IPS DF 19.7 (cell line): ENCODE measurements at regions not wholly inside any gene's neighbourhood (a gene's known extent, or its start where the extent isn't known, plus 50 kb on each side); places are given as distances from the start of the nearest gene placed in this dataset.

Experiments
- DNase-seq: peaks from one replicate; pipeline ENCODE4 v3.0.0-alpha.2; 2013; ENCODE audit warnings: low read depth, low spot score

DNA sequence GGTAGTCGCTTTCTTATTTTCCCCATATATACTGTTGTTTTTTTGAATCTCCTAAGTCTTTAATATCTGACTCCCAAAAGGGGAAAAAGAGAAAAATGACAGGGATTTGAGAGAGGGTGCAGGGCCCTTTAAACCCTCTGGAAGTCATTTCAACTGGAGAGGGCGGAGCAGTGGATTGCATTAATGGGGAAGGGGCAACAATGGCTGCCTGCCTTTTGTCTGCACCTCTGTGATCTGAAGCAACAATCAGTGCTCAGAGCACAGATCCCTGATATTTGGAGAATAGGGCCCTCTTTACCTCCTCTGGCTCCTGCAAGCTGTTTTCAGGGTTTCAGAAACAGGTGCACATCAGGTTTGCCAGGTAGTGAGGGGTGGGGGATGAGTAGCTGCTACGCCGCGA lies 1458.3 kb upstream of the TENM3 start:
- no peak for DNase-seq

DNA sequence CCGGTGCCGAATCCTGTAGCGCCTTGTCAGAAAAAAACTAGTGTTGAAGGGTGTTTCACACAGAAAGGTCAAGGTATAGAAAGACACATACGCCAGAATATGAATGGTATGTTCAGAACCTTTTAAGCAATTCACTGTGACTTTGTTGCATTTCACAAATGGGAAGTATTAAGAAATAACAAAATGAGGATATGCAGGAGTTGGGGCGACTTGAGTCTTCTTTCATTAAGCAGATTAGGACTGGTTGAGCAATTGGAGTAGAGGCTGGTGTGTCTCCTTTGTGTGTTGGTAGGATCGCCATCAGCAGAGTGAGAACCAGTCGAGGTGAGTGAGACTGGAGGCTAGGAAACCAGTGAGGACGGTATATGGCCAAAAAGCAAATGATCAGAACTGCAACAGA lies 1454.5 kb upstream of the TENM3 start:
- no peak for DNase-seq

DNA sequence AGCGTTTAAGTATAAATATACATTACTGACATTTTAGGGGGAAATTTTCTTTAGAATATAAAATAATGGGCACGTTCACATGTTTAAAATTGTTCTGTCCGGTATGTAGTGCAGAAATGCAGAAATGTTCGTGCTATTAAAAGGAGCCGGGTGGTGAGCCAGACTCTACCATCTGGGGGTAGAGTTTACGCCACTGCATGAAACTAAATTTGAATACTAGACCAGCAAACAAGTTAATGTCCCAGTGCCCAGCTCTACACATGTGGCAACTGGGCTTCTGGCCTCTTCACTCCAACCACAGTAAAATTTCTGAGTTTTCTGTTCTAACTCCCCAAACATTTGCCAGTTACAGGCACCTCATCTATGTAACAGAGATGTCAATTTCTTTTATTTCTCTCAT lies 1453.3 kb upstream of the TENM3 start:
- DNase-seq, result no peak

DNA sequence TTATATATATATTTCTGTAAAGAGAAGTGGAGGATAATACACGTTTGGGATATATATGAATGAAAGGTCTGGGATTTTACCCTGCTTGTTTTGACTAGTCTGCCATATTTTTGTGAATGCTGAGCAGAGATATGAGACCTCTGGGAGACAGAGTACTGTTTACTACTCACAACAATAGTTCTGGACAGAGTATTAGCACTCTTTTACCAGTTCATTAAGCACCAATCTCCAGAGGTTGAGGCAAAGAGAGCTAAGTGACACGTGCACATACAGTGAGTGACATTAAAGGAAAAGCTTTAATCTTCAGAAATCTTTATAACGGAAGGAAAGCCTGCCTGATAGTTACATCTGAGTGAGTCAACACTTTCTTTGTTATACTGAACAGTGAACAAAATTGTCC lies 1452.7 kb upstream of the TENM3 start:
- DNase-seq, result no peak

DNA sequence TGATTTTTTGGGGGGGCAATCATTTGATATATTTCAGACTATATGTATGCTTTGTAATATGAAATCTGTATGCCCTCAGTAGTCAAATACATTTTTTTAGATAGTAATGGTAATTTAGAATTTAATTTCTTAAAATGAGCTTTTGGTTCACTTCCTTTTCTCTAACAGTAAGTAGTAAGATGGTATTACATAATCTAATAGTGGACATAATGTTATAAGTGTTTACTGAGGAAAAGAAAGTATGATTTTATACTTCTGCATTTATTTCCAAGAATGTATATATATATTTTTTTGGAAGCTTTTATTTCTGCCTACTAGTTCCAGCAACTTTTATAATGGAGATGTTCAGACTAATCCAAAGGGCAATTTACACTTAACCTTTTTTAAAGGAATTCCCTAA lies 1450.7 kb upstream of the TENM3 start:
- DNase-seq, result no peak

DNA sequence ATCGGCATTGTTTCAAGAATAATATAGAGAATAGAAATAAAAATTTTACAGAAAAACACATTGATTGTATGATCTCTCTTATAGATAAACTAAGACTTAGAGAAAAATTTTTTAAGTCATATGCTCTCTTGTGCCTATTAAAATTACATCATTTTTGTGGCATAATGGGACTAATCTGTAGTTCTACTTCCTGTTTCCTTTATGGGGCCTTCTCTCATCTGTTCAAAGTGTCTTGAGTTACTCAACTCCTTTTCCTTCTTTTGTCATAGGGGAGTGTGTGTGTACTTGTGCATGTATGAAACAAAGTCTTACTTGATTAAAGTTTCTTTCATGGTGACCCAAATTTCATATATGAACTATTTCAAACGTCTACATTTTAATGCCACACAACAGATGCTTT lies 1448.9 kb upstream of the TENM3 start:
- DNase-seq, result no peak

DNA sequence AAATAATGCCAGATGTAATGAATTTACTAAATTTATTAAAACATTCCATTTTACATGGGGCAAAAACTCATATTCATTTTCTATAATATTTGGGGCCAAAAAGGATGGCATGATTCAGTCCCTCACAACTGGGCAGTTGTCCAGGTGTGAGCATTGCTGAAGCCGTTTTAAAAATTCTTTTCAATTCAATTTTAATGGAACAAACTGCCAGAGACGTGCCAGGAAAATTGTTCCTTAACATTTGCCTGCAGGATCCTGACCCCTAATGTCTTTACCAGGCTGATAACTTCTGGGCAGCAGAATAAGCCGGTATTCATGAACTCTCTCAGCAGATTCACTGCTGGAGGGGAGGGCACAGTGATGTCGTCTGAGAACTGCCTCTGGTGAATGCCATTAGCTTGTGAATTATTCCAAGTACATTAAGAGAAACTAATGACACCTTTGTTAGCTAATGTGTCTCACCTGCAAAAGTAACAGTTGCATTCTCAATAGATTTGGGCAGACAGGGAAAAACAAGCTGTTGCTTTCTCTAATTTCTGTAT lies 1445.1 kb upstream of the TENM3 start:
- no peak for DNase-seq

DNA sequence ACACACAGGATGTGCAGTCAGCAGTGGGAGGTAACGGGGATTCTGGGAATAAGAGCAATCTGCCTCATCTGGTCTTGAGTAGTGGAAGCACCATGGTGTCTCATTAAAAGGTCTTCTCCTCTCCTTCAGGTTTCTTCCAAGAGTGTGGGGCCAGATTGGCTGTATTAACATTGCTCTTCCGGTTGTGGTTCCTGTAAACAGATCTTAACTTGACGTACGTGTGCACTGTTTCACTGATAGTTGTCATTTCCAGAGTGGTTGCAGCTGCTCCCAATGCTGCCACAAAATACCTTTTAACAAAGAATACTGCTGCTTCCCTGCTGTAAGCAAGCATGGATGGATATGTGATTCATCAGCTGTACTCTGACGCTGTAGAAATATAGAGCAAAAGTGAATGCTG lies 1443.4 kb upstream of the TENM3 start:
- DNase-seq, result no peak

DNA sequence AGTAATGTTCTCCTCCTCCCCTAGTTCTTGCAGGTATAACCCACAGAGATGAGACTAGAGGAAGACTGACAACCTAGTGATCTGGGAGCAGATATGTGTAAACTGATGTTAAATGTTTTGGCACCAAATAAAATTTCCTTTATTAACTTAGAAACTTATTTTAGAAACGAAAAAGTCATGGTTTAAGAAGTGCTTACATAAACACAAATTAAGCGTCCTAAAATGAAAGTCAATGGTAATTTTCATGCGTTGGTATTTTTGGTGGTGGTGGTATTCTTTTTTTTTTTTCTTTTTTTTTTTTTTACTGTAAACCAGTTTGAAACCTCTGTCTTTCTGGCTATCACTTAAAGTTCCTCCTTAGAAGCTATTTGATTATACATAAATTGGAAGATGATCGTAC lies 1438.1 kb upstream of the TENM3 start:
- no peak for DNase-seq

DNA sequence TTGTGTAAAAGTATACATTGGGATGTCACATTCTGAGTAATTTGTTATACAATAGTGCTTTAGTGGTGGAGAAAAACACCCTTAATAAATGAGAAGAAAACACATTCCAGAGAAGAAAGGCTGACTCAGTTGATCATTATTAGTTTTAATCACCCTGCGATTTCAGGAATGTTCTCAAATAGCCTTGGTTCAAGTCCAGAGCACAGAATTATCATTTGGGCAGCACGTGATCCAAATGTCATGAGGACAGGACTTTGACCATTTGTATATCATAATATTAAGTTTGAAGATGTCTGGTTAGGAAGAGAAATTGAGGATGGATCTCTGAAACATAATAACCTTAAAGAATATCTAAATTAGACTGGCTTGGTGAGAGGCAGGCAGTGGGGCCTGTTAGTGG lies 1434.3 kb upstream of the TENM3 start:
- no peak for DNase-seq

DNA sequence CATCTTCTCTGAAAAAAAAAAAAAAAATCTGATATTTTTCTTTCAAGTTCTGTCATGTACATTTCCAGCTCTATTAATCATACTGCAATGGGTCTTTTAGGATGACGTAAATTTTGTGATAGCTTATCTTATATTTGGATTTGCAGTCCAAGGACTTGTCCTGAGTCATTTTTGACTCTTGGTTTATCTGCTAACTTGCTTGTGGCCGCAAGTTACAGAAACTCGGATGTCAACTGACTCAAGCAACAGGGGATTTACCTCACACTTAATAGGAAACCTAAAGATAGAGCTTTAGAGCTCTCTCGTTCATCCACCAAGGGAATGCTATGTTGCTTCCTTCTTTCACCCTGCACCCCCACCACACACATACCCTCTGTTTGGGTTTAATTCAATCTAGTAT lies 1433.8 kb upstream of the TENM3 start:
- DNase-seq, result no peak

DNA sequence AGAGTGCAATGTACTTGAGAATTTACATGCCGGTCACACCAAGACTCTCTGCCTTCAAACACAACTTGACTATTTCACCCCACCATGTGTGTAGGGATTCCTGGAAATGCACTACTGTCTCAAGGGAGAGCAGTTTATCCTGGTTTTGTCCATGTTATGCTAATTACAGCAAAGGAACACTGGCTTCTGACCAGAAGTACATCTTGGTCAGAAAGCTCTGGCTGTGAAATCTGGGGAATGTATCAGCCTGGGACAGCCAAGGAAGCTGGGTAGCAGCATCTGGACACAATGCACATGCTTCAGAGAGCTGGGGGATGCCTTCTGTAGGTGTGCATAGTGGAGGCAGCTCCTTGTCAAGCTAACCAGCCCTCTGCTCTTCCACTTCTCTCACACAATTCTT lies 1432.6 kb upstream of the TENM3 start:
- no peak for DNase-seq

DNA sequence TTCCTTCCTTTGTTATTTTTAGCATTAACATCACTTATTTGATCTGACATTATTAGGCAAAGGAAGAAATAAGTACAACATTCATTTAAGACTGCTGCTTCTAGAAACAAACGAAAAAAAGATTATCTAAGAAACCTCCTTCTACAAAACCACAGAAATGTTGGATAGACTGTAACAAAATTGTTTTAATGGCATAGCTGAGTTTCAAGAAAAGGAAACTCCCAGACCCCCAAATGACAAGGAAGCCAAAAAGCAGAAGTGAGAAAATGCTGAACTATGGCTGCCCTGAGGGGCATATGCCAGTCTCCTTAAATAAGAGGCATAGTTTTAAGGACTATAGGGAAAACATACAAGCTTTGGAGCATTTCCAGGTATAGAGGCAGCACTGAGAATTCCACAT lies 1431.6 kb upstream of the TENM3 start:
- no peak for DNase-seq

DNA sequence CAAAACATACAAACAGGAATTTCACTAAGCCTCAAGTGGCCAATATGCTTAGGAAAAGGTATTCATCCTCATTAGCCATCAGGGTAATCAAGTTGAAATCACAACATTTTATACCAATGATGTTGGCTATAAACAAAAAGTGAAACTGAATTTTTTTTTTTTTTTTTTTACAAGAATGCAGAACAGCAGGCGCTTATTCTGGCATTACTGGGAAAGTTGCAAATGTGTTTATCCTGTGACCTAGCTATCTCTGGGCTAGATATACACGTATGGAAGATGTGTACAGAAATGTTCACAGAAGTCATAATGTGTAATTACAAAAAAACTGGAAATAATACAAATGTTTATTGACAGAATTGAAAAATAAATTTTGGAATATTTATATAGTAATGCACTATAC lies 1430.4 kb upstream of the TENM3 start:
- DNase-seq, result no peak

DNA sequence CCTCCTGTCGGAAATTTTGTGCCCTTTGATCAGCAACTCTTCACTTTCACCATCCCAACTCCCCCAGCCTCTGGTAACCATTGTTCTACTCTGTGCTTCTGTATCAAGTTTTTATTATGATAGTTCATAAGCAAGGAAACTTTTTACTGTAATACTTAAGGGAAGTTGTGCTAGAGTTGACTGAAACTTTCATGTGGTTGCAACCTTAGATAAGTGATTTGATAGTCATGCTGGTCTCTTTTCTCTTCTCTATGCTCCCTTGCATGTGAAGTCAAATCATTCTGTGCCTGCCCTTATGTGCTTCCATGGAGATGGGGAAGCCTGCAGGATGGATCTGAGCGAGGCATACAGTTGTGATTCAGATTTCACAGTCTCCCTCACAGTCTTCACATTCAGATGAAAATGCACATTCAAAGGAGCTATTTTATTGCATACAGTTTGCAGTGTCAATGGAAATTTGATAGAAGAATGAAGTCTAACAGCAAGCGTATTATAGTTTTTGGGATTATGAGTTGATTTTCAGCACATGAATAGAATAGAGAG lies 1428.3 kb upstream of the TENM3 start:
- DNase-seq, result no peak

DNA sequence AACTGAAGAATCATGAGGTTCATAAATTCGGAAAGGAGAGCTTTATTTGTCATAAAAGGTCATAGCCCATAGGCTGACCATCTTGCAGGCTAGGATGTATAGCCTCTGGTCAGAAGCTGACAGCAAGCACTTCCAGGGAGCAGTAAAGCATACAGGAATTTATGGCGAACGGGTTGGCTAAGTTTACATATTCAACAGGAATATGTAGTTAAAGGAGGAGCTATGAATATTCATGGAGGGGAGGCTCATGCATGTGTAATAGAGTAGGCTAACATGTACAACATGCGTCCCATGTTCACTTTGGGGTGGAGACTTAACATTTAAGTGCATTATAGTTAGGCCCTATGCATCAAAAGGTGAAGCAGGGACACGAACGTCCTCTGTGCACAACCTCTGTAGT lies 1425.7 kb upstream of the TENM3 start:
- DNase-seq, result no peak

DNA sequence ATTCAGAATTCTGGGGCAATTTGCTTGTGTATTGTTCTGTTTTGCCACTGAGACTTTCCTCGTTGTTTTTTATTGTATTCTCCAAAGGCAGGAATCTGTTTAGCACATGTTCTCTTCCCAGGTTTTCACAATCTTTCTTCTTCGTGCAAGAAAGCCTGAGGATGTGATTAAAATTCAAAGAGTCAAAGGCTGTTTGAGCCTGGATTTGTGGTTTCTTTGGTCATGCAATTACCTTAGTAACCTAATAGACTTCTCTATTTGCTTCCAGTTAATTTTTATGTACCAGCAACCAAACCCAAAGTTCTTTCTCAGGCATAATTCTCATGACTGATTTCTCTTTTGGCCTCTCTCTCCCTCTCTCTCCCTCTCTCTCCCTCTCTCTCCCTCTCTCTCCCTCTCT lies 1420.1 kb upstream of the TENM3 start:
- DNase-seq, result no peak

DNA sequence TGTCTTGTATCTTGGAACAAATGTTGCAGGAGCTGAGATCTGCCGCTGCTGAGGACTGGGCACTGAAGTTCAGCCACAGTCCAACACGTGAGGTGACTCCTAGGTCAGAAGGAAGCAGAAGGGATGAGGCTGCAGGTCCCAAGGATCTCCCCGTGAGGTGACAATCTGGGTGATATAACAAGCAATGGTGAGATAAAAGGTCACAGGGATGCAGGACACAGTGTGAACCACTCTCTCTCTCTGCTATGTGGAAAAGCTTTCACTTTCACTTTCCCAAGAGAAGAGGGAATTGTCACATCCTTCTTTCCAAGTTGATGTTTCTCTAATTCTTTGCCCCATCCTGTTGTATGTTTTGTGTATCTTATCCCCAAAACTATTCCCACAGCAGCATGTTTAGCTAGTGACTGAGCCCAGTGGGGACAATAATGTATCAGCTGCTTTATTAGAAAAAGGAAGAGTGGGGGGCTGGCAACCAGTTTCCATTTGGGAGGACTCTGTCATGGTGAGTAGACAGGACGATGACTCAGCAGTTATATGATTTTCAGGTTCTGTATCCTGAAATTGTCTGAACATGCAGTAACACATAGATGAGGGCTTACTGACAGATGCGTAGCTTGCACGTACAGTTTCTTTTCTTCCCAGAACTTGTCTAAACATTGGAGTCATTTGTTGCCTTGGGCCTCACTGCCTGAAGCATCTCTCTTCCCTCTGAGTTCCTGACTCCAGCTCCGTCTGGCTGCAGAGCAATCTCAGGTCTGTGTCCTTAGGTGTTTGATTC lies 1415.8 kb upstream of the TENM3 start:
- DNase-seq, result no peak

DNA sequence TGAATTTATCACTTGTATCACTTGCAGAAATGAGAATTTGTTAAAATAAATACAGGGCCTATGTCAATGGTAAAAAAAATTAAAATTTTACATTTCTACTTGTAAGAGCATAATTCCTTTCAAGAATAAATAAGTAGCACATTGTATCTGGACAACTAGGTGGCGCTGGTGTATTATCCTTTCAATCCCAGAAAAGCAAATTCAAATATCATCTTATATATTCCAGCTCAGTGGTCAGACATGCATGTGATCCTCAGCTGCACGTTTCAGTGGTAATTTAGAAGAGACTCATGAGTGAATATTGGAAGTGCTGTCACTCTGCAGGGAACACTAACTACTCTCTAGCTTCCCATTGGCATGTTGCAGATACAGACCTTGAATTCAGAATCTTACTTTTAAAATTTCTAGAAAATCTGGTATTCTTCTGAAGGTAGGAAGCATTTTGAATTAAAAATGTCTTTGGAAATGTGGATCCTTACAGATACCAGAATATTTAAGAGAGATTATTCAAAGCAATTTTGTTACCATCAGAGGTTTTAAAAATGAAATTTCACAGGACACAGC lies 1414.7 kb upstream of the TENM3 start:
- DNase-seq, result no peak

DNA sequence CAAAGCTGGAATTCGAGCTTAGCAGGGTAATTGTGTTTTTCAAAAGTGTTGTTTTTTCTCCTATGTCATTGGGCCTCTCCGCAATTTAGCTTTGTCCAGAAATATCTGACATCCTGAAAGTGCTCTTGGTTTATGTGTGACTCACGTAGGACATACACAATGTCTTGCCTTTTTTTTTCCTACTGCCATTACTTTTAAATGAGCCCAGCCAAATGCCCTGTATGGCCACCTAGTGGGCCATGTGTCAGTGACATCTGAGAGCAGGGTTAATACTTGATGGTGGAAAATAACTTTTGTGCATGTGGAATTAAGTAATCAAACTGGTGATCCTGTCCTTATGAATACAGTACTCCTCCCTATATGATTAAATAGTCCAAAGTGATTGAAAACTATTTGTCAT lies 1411.1 kb upstream of the TENM3 start:
- no peak for DNase-seq

DNA sequence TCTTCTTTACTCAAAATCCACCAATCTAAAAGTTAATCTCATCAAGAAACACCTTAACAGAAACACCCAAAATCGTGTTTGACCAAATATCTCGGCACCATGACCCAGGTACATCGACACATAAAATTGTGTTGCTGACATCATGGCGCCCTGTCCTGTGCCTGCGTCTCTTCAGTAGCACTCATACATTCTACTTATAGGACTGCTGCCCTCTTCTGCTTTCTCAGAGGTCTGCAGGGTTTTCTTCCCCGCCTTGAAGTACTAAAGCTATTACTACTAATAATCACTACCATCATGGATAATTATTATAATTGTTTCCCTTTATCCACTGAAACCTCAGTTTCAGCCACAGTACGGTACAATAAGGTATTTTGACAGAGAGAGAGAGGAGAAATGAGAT lies 1403.1 kb upstream of the TENM3 start:
- no peak for DNase-seq

DNA sequence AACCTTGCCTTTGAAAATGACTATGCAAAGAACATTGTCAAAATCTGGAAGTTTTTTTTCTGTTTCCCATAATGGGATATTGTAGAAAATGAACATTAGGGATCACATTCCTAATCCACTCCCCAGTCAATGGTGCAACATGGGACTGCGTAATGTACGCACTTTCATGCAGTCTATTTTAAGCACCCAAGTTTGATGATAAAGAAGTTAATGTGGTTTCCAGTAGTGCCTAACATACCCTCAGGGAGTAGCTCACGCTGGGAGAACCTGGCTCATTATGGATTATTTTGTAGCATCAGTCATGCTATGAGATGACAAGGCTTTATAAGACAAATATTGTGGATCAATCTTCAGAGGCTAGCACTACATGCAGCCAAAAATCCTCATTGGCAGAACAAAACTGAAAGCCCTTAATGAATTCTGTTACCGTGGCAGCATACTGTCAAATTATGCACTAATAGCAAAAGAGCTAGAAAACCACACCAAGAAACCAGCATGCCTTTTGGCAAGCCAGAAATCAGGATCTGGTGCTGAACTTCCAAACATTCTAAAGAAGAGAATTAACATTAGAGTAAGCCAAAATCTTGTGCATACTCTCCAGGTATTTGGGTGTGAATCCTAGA lies 1392.8 kb upstream of the TENM3 start:
- DNase-seq, result no peak

DNA sequence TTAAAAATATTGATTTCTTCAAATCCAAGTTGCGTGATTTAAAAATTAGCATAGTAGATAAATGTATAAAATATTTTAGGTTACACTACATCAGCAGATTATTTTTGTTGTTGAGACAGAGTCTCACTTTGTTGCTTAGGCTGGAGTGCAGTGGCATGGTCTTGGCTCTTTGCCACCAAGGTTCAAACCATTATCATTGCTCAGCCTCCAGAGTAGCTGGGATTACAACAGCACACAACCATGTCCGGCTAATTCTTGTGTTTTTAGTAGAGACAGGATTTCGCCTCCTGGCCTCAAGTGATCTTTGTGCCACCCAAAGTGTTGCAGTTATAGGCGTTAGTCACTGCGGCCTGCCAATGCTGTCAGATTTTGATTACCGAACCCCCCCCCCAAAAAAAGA lies 1390.5 kb upstream of the TENM3 start:
- DNase-seq, result no peak
